22Rv1 (cell line): ENCODE measurements at regions not wholly inside any gene's neighbourhood (a gene's known extent, or its start where the extent isn't known, plus 50 kb on each side); places are given as distances from the start of the nearest gene placed in this dataset.

Experiments
- H3K27ac ChIP-seq: fragments of 450-650 bp; 2 replicates; pipeline ENCODE4 v1.5.1; 2017
- ZFX ChIP-seq: fragments of 450-650 bp; IDR thresholded peaks from 2 replicates; pipeline ENCODE4 v1.6.1; 2017; ENCODE audit warnings: antibody characterized with exemption, borderline replicate concordance
- TF ChIP-seq, protein P1 (sequence below): fragments of 450-650 bp; IDR thresholded peaks from 2 replicates; pipeline ENCODE4 v1.5.1; 2017; ENCODE audit warnings: mild to moderate bottlenecking

DNA sequence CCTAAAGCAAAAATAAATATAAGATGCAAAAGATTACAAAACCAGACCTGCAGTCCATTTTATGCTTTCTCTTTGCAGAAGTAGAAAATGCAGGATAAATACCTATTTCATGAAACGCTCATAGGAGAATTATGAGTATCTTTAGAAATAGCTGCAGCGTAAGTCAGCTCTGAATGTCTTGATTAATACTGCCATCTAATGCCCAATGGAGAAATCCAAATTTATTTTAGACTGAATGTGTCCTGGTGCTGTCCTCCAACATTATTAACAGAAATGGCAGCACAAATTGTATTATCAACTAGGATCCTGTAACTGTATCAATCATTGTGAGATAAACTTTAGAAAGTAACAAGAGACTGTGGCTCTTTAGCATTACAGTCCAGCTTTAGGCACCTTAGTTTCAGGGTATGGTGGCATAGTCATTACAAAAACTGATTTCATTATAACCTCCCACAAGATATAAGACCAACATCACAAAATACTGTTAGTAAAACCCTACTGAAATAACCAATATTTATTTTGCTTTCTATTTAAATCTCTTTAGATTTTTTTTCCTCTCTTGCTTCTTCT is 162.1 kb upstream of the MIR17HG start:
- TF ChIP-seq ZFX = no peak
- TF ChIP-seq, protein P1, sequence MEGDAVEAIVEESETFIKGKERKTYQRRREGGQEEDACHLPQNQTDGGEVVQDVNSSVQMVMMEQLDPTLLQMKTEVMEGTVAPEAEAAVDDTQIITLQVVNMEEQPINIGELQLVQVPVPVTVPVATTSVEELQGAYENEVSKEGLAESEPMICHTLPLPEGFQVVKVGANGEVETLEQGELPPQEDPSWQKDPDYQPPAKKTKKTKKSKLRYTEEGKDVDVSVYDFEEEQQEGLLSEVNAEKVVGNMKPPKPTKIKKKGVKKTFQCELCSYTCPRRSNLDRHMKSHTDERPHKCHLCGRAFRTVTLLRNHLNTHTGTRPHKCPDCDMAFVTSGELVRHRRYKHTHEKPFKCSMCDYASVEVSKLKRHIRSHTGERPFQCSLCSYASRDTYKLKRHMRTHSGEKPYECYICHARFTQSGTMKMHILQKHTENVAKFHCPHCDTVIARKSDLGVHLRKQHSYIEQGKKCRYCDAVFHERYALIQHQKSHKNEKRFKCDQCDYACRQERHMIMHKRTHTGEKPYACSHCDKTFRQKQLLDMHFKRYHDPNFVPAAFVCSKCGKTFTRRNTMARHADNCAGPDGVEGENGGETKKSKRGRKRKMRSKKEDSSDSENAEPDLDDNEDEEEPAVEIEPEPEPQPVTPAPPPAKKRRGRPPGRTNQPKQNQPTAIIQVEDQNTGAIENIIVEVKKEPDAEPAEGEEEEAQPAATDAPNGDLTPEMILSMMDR = peak; percentile 53
- no peak overlapping the region for H3K27ac ChIP-seq

DNA sequence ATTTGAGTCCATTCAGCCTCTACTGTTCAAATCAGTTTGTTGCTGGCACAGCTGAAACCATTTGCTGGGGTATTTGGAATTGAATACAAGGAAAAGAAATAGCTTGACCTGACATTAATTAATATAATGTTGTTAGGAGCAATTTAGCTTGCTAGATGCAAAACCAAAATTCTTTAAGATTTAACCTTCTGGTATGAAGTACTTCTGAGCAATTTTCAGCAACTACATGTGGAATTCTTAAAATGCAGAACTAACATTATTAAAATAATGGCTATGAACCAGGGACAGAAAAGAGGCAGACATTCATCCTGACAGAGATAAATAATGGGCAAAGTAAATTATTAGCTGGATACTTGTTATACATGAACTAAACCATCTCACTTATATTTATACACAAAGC is 160.0 kb upstream of the MIR17HG start:
- H3K27ac ChIP-seq = no peak overlapping the region
- TF ChIP-seq ZFX = no peak
- TF ChIP-seq, protein P1 = no peak

DNA sequence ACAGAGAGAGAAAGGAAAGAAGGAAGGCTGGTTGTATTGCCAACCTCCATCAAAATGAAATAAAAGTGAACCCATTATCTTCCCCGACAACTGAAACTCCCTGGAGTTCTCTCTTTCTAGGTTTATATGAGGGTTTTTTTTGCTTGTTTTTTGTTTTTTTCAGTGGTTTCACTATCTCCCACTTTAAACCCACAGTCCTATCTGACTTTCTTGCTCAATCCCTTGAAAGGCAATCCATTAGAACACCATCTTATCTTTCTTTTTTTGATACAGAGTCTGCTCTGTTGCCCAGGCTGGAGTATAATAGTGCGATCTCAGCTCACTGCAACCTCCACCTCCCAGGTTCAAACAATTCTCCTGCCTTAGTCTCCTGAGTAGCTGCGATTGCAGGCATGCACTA is 158.0 kb upstream of the MIR17HG start:
- no peak overlapping the region for H3K27ac ChIP-seq
- TF ChIP-seq ZFX = no peak
- TF ChIP-seq, protein P1 = no peak

DNA sequence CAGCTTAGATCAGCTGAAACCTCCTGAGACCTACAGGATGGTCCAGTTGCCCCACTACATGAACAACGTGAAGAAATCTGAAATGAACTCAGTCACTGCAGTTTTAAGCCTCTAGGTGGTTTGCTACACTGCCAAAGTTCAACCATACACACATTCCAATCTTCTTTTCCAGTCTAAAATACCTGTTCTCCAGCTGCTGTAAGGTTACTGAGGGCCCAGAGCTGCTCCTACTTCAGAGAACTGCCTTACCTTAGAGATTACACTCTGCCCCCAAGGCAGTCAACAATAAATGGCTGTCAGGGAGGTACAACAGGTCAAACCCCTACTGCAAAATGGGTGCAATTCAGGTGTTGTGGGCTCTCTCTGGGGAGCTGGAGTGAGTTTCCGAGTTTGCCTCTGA is 154.1 kb upstream of the MIR17HG start:
- TF ChIP-seq, protein P1 = no peak
- no peak for TF ChIP-seq ZFX

DNA sequence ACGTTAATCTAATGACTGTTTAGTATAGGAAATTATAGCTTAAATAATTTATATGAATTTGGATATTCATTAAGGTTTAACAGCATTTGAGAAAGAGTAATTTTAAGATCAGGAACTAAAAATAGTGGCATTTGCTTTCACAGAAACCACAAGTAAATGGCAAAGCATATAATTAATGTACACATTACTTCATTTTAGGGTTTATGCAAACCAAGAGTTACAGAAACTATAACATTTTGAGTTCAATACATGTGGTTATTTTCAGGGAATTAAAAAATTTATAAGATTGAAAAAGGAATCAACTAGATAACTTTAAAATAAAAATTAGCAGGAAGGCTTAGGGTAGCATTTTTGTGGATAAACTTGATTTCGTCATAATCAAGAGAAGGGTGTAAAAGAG is 151.7 kb upstream of the MIR17HG start:
- no peak overlapping the region for H3K27ac ChIP-seq
- TF ChIP-seq, protein P1 = no peak
- TF ChIP-seq ZFX = no peak

More for the DNA sequence above, 154.1 kb upstream of the MIR17HG start:
- no peak overlapping the region for H3K27ac ChIP-seq

DNA sequence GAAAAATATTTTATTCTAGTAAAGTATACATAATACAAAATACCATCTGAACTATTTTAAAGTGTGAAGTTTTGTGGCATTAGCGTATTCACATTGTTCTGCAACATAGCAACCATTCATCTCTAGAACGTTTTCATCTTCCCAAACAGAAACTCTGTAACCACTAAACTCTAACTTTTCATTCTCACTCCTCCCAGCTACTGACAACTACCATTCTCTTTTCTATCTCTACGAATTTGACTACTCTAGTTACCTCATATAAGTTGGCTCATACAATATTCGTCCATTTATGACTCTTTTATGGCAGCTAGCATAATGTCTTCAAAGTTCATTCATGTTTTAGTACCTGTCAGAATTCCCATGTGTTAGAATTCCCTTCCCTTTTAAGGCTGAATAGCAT is 150.5 kb upstream of the MIR17HG start:
- TF ChIP-seq, protein P1 = no peak
- no peak for TF ChIP-seq ZFX
- no peak overlapping the region for H3K27ac ChIP-seq

DNA sequence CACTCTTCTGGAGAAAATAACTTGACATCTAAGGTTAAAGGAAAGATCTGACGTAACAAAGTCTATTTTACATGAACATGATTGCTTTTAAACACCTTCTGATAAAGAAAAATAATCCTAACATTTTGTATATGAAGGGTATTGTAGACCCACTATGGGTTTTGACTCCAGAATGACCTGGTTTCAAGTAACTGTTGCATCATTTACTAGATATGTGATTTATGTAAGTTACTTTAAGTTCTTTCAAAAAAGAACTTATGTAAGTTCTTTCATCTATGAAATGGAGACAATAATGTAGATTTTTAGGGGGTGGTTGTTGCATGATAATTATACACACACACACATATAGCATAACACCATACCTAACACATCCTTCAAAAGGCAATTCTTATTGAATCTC is 147.6 kb upstream of the MIR17HG start:
- no peak overlapping the region for H3K27ac ChIP-seq
- TF ChIP-seq ZFX = no peak
- TF ChIP-seq, protein P1 = no peak
